ENCODE measurements at regions not wholly inside any gene's neighbourhood (a gene's known extent, or its start where the extent isn't known, plus 50 kb on each side); places are given as distances from the start of the nearest gene placed in this dataset.

DNA sequence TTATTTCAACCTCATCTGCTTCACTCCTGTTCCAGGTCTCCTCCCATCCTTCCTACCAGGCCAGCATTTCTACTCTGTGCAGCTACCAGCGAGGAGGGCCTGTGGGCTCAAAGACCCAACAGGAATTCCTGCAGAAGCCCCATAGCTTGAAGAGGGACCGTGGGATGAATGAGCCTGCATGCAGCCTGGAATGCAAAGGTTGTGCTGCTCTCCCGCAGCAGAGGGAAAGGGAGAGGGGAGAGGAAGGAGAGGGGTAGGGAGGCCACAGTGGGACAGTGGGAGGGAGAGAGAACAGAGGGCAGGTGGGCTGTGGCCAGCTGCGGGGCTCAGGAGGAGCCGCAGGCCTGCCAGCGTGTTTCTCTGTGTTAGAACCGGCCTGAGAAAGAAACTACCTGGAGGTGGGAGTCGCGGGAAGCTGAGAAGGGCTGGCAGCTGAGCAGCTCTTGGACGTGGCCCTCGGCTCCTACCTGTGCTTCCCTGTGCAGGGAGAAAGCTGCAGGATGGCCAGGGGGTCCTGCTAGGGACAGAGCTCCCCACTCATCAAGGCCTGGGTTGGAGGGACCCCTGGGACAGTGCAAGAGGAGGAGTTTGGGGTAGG is 66.1 kb upstream of the MLN start:
- FAIRE-seq: no peak

DNA sequence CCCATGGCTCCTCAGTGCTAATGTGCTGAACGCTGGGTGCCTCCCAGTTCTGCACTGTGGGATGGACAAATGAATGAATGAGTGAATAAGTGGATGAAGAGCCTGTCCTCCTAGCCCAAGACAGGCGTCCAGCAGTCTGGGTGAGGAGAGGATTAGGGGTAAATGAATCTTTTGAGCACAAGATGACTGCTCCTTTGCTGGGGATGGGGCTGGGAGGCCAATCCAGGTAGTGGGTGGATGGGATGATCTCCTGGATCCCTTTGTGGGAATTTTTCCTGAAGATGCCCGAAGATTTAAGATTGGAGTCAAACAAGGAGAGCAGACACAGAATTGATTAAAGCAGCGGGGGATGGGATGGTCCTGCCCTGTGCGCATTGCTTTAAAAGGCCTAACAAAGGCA is 65.3 kb upstream of the MLN start:
- FAIRE-seq (no peak), DNase-seq (ENCODE audit: insufficient read length, low spot score) (no peak)

More for the DNA sequence above, 66.1 kb upstream of the MLN start:
- DNase-seq (ENCODE audit: insufficient read length, low spot score): no peak

DNA sequence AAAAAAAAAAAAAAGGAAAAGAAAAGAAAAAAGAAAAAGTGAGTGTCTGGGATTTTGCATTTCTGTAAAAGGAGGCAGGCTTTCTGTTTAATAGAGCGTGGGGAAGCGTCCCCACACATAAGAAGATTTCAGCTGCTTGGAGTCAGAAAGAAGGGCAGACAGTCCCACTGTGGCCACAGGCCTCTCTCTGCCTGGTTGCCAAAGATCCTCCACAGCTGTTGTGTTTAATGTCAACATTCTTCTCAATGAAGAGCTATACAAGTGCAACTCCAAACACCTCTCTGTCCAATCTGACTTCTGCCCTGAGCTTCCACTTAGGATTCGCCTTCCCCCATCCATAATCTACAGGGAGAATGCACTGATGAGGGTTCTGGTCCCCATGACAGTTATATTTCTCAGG is 64.3 kb upstream of the MLN start:
- DNase-seq (ENCODE audit: insufficient read length, low spot score) (no peak), FAIRE-seq (no peak)

DNA sequence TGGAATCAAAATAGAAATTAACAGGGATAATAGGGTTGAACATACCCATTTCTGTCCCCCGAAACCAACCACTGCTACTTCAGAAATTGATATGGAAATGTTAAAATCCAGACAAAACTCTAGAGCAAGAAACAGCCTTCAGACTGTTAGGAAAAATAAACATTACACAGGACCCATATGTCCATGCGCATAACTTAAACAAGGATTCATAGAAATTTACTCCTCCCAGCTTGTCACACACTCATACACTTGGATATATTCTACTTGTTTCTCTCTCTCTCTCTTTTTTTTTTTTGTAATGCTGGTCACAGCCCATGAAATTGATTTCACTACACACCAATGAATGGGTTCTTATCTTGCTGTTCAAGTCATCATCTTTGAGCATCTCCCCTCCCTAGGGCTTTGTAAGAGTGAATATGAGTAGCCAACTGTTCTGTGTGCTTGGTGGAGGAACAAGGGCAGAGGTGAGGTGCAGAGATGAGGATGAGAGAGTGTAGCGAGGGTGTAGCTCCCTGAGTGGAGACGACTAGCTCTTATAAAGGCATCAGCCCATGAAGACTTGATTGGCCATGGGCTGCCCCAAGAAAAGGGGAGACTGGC is 61.8 kb upstream of the MLN start:
- no peak for DNase-seq (ENCODE audit: insufficient read length, low spot score)
- FAIRE-seq: no peak

DNA sequence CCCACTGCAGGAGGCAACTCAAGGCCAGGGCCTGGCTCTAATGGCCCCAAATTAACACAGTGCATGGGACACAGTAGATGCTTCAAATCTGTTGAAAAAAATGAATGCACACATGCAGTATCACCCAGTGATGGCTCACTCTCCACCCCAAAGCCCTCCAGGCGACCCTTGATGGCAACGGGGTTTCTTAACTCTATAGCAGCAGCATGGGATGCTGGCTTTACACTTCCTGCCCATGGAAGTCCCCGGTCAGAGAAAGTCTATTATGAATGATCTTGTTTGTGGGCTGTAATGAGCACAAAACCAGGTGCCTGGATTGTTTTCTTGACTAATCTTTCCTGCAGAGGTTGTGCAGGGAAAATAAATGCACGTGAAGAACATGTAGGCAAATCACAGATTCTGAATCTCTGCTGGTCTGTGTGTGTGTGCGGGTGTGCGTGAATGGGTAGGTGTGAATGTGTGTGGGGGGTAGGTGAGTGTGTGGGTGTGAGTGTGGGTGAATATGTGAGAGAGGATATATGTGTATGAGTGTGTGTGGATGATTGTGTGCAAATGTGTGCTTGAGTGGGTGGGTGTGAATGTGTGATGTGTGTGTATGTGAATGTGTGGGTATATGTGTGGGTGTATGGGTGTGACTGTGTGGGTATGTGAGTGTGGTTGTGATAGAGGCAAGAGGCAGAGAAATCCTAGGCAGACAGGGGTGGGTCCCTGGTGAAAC is 60.1 kb upstream of the MLN start:
- FAIRE-seq: no peak
- DNase-seq (ENCODE audit: insufficient read length, low spot score): no peak

DNA sequence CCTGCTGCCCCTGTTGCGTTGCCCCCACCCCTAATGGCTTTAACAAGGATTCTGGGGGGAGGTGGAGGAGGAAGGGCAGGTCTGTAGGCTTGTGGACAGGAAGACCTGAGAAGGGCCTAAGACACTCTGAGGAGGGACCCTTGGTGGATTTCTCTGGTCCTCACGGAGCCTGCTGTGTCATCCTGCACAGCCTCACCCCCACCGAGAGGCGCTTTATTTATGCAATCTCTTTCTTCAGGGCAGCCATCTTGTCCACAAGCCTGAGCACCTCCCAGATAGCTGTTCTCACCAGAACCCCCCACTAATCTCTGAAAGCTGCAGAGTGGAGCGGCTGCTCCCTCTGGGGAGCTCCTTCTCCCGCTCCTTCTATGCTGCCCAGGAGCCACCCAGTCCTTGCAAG is 59.3 kb upstream of the MLN start:
- FAIRE-seq (no peak), DNase-seq (ENCODE audit: insufficient read length, low spot score) (no peak)

DNA sequence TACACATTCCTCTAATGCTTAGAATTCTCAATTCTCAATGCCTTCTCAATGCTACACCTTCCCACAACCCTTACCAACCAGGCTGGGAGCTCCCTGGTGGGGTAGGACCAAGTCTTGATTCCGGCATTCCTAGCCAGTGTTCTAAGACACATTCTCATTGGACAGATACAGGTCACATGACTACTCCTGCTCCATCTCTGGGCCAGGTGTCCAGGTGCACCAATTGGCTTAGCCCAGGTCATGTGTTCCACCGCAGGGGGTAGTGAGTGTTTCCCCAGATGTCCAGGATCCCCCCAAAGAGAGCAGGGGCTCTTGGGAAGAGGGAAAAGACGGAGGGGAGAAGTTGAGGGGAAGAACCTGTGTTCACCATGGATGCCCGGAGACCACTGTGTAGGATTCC is 58.7 kb upstream of the MLN start:
- DNase-seq (ENCODE audit: insufficient read length, low spot score) (no peak), FAIRE-seq (no peak)

DNA sequence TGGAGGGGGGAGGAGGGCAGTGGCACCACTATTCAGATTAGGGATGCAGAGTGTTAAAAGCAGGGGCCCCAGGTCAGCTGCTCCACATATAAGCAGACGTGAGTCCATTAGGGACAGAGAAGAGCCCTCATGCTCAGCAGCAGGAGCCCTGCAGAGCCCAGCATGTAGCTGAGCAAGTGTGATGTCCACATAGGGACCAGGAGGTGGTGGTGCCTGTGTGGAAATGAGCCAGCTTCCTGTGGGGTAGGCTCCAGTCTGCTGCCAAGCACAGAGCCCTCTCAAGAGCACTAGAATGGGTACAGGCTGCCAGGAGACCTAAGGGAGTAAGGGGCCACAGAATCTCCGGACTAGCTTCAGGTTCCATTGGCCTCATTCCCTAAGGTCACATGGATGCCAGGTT is 57.9 kb upstream of the MLN start:
- DNase-seq (ENCODE audit: insufficient read length, low spot score): no peak
- no peak for FAIRE-seq

DNA sequence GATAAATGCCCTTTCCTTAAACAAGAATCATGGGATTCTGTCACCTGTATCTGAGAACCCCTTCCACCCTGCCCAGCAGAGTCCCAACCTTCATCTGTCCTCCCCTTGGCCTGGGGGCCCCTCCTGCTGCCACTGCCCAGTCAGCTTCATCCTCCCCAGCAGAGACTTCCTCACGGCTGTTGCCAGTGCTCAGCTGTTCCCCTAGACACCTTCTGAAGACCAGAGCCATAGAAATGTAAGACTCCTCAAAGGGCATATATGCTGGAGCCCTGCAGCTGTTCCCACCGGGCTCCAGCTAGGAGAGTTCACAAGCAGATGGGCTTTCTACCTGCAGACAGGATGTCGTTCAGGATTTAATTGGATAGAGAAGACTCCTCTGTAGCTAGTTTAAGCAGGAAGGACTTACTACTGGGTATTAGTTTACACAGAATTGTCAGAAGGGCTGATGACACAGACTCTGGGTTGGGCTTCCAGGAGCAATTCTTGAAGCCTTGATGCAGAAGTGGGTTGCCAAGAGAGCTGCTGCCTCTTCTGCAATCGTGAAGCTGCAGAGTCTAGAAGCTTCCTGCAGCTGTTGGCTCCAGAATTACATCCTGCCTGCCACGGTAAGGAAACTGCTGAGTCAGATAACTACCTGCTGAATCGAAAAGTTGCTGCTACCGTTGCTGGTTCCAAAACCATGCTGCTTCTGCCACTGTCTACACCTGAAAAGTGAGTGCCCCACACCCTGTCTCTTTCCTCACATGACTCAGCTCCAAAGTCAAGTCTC is 57.1 kb upstream of the MLN start:
- FAIRE-seq (peak; percentile 65), DNase-seq (ENCODE audit: insufficient read length, low spot score) (no peak)

DNA sequence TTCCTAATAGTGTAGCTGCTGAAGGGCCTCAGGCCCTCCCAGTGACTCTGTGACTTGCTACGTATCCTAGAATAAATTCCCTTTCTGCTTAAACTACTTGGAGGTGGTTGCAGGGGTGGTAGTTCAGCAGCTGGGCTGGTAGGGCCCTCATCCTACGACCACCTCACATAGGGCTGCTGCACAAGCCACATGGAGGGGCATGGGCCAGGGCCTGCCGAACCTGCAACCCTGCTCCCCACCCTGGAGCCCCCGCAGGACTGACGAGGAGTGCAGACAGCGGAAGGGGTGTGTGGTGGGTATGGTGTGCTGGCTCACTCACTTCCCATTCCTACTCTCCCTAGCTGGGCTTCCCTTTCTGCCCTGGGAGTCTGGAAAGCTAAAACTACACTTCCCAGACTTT is 56.2 kb upstream of the MLN start:
- FAIRE-seq (no peak), DNase-seq (ENCODE audit: insufficient read length, low spot score) (no peak)

DNA sequence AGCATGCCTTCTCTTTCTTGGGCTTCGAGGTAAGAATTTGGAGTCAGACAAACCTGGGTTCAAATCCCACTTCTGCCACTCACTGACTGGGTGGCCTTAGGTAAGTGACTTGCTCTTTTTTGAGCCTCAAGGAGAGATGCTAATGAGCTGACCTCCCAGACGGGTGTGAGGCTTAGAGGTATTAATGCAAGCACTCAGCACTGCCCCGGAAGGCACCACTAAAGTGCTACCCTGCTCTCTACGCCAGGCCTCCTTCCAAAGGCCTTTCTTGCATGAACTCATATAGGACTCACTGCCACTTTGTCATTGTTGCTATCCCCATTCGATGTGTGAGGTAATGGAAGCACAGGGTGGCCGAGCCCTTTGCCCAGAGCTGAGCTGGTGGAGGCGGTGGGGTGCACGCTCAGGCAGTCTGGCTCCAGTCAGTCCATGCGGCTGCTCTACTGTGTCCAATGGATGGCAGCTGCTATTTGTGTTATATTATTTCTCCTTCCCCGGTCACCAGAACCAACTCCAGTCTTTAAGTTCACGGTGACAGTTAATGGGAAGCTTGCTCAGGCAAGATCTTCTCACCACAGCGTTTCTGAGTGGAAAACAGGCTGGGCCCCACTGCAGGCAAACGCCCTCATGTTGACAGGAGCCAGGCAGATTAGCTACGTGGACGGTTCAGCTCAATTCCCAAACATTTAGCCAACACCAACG is 55.2 kb upstream of the MLN start:
- FAIRE-seq (no peak), DNase-seq (ENCODE audit: insufficient read length, low spot score) (no peak)

DNA sequence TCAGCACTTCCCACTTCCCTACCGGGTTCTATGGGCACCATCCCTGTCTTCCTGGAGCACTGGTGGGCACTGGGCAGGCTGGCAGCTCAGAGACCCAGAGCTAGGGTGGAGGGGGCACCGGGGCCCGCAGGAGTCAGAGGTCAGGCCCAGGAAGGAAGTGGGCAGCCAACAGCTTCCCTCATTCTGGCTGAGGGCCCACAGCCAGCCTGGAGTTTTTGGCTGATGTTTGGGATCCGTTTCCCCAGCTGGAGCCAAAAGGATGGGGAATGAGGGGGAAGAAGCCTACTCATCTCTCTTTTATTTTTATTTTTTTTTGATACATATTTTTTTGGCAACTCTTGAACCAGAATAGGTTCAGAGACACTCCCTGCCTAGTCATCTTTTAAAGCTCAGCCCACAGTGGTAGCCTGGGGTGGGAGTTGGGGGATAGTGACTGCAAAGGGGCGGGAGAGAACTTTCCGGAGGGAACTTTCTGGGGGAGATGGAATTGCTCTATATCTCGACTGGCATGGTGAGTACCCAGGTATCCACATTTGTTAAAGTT is 54.2 kb upstream of the MLN start:
- no peak for FAIRE-seq
- no peak for DNase-seq (ENCODE audit: insufficient read length, low spot score)

DNA sequence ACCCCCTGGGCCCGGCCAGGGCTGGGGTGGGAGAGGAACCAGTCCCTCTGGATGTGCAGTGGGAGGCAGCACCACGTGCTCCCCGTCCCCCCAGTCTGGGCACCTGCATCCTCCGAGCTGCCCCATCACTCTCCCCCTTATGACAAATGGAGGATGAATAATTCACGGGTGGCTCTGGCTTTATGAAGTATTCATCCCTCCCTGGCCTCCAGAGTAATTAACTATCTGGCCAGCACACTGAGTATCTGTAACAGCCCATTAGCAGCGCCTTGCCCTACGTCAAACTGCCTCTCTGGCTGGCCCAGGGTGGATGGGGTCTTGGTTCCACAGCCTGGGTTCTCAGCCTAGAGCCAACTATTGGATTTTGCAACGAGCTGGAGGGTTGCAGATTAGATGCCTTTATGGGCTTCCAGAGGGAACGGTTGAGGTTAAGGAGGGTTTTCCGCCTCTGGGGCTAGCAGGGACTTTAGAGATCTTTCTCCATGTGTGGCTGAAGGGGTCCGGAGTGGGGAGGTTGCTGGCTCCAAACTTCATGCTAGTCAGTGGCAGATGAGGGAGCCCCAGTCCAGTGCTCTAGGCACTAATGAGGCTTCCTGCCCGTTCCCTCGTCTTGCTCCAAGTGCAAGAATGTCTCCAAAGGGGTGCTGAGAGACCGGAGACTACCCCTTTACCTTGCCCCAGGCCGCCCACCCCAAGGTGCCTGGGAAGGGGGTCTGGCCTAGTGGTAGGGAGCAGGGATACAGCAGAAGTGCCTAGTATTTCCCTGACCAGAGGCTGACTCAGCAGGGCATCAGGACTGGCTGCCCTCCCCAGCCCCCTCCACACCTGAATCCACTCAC is 53.5 kb upstream of the MLN start:
- FAIRE-seq (no peak), DNase-seq (ENCODE audit: insufficient read length, low spot score) (no peak)

DNA sequence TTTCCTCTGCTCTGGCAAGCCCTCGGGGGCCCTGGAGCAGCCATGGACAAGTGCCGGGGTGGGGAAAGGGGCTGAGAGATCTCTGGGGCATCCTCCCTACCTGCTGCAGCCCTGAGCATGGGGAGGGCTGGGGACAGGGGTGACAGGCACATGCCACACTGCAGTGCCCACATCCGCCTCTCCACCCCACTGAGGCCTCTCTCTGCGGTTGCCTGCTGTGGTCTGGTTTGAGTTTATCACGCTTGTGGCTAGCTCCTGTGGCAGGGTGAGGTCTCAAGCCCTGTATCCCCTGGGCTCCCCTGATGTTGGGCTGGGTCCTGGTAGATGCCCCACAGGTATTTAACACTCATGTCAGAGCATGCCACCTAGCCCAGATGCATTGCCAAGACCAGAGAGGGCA is 52.9 kb upstream of the MLN start:
- DNase-seq (ENCODE audit: insufficient read length, low spot score): peak; percentile 52
- no peak for FAIRE-seq

DNA sequence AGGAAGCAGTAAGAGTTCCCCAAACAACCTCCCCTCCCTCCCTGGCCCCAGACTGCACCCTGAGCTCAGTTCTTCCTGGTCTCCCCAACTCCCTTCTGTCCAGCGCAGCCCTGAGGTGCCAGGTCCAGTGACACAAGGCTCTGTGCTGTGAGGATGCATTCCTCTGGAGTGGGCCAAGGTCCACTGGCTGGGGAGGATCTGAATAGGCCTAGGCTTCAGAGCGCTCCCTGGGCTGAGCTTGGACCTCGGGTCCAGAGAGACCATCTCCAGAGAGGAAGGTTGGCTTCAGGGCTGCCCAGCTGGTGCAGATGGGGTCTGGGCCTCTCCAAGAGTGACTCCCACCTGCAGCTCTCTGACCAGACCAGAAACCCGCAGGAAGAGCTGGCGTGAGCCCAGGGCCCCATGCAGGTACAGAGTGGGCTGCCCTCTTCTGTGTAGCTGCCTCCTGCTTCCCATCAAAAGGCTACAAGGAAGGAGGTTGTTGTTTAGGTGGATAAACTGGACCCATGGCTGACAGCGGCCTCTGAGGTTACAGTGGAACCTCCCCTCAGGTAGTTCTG is 52.3 kb upstream of the MLN start:
- no peak for FAIRE-seq

DNA sequence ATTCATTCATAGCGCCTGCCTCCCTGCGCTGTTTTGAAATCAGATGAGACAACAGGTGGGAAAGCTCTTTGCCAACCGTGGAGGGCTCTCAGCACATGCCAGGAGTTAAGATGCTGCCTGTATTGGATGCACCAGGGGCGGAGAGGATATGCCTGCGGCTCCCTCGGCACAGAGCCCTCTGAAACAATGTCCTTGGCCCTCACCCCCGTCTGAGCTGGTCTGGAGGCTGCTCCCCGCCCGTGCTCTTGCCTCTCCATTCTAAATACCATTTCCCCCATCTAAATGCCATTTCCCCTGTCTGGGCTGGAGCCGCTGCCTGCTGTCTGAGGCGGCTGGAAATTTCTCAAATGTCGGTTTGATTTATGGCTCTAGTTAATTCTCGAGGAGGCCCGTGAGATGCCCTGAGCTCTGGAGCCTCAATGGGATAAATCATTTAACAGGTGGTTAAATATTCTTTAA is 50.8 kb upstream of the MLN start:
- FAIRE-seq (no peak), DNase-seq (ENCODE audit: insufficient read length, low spot score) (no peak)

More for the DNA sequence above, 52.3 kb upstream of the MLN start:
- DNase-seq (ENCODE audit: insufficient read length, low spot score): no peak

DNA sequence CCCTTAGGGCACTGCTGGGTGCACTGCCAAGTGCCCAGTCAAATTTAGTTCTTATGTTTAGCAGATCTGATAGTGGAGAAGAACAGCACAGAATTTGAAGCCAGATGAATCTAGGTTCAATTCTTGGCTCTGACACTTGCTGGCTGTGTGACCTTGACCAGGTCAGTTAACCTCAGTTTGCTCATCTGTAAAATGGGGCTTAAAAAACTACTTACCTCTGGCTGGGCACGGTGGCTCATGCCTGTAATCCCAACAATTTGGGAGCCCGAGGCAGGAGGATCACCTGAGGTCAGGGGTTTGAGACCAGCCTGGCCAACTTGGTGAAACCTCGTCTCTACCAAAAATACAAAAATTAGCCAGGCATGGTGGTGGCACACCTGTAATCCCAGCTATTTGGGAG is 49.9 kb upstream of the MLN start:
- FAIRE-seq (no peak), DNase-seq (ENCODE audit: insufficient read length, low spot score) (no peak)
